COLO668 (cell line): ENCODE measurements at regions not wholly inside any gene's neighbourhood (a gene's known extent, or its start where the extent isn't known, plus 50 kb on each side); places are given as distances from the start of the nearest gene placed in this dataset.

ENCODE experiments used
- DNase-seq: peaks from one replicate; lab custom pipeline; 2025; ENCODE audit not compliant: unreplicated experiment; lab: John Stamatoyannopoulos, UW

- no peak for DNase-seq
Observed at GRCh38 chr2:7950035-7950612, 731.7 kb upstream of the ID2 start.

GRCh38 chr2:7951001-7951400 lies 730.9 kb upstream of the ID2 start:
- no peak for DNase-seq

- DNase-seq, result no peak
Observed at GRCh38 chr2:7951490-7951889, 730.4 kb upstream of the ID2 start.

GRCh38 chr2:7952046-7952745 lies 729.7 kb upstream of the ID2 start:
- DNase-seq, result no peak

GRCh38 chr2:7953195-7953594 lies 728.7 kb upstream of the ID2 start:
- no peak for DNase-seq

GRCh38 chr2:7954234-7954633 lies 727.6 kb upstream of the ID2 start:
- DNase-seq, result no peak

GRCh38 chr2:7956126-7956689 lies 725.6 kb upstream of the ID2 start:
- DNase-seq, result no peak

- DNase-seq, result no peak
Observed at GRCh38 chr2:7961550-7961949, 720.3 kb upstream of the ID2 start.

- DNase-seq, result peak; percentile 59
Observed at GRCh38 chr2:7962161-7962560, 719.7 kb upstream of the ID2 start.

GRCh38 chr2:7963787-7964186 lies 718.1 kb upstream of the ID2 start:
- no peak for DNase-seq

GRCh38 chr2:7966032-7966431 lies 715.8 kb upstream of the ID2 start:
- DNase-seq, result no peak

GRCh38 chr2:7967707-7968405 lies 714.0 kb upstream of the ID2 start:
- no peak for DNase-seq

GRCh38 chr2:7969756-7970515 lies 711.9 kb upstream of the ID2 start:
- no peak for DNase-seq

- DNase-seq, result no peak
Observed at GRCh38 chr2:7971248-7971647, 710.6 kb upstream of the ID2 start.

GRCh38 chr2:7971841-7972240 lies 710.0 kb upstream of the ID2 start:
- no peak for DNase-seq

GRCh38 chr2:7972670-7973069 lies 709.2 kb upstream of the ID2 start:
- peak; percentile 72 for DNase-seq

- DNase-seq, result no peak
Observed at GRCh38 chr2:7973801-7974480, 707.9 kb upstream of the ID2 start.

- DNase-seq, result no peak
Observed at GRCh38 chr2:7974936-7975335, 706.9 kb upstream of the ID2 start.

GRCh38 chr2:7976206-7976605 lies 705.6 kb upstream of the ID2 start:
- DNase-seq, result no peak

GRCh38 chr2:7977981-7978380 lies 703.9 kb upstream of the ID2 start:
- DNase-seq, result no peak

GRCh38 chr2:7982054-7982453 lies 699.8 kb upstream of the ID2 start:
- no peak for DNase-seq
